ENCODE measurements at regions not wholly inside any gene's neighbourhood (a gene's known extent, or its start where the extent isn't known, plus 50 kb on each side); places are given as distances from the start of the nearest gene placed in this dataset.

- no peak for TF ChIP-seq EZH2phosphoT487 (IDR thresholded peaks at IDR 0.05; ENCODE audit: unreplicated experiment)
- no peak for TF ChIP-seq CTCF (conservative IDR thresholded peaks at IDR 0.05; ENCODE audit: low read depth in 2 of 2)
- TF ChIP-seq NANOG (IDR thresholded peaks at IDR 0.05; ENCODE audit: borderline replicate concordance): no peak
- no peak for TF ChIP-seq EZH2 (IDR thresholded peaks at IDR 0.05; ENCODE audit: low read depth, unreplicated experiment)
- no peak for TF ChIP-seq CREB1 (CRISPR knock-in tag; IDR thresholded peaks at IDR 0.05; ENCODE audit: low read depth)
Measured at GRCh38 chr13:44236370-44236769, 137.3 kb upstream of the SERP2 start (continued).

- H3K4me3 ChIP-seq: no peak overlapping the region
- no peak overlapping the region for H3K4me2 ChIP-seq
- H3K27ac ChIP-seq (ENCODE audit: low read depth): no peak overlapping the region
- H3K4me3 Mint-ChIP-seq: no peak overlapping the region
- DNase-seq (ENCODE audit: low spot score) (no peak), ATAC-seq (no peak)
- TF ChIP-seq STAT1 (IDR thresholded peaks at IDR 0.05; ENCODE audit: unreplicated experiment) (no peak), POLR2AphosphoS5 (IDR thresholded peaks at IDR 0.05; ENCODE audit: low read depth) (no peak)
- no peaks in the 10 kb centered on the region for H3K9me3 Mint-ChIP-seq
- peaks cover 2% of the 10 kb centered on the region for H3K27me3 Mint-ChIP-seq (ENCODE audit: insufficient read depth, low read depth, poor library complexity)
- H3K4me1 Mint-ChIP-seq: peaks cover 12% of the 10 kb centered on the region
- no peaks in the 10 kb centered on the region for H4K20me1 ChIP-seq (replicated peaks; ENCODE audit: insufficient read depth)
- H3K79me2 ChIP-seq (replicated peaks; ENCODE audit: insufficient read depth): no peaks in the 10 kb centered on the region
- H3K4me1 ChIP-seq (ENCODE audit: insufficient read depth): no peaks in the 10 kb centered on the region; the same call in 1 of the 2 replicates
- H3K9me2 ChIP-seq (ENCODE audit: insufficient read depth): no peaks in the 10 kb centered on the region
- no peaks in the 10 kb centered on the region for H3F3A ChIP-seq (replicated peaks; ENCODE audit: low read depth)
- no peaks in the 10 kb centered on the region for H3K27me3 ChIP-seq (ENCODE audit: insufficient read depth)
- no peaks in the 10 kb centered on the region for H3K36me3 ChIP-seq (ENCODE audit: insufficient read depth)
- no peaks in the 10 kb centered on the region for H3K36me3 Mint-ChIP-seq (ENCODE audit: low read depth)
- H3K27ac Mint-ChIP-seq: no peak overlapping the region
- H2AFZ ChIP-seq: peak overlapping the region; percentile 59
Measured at GRCh38 chr13:44236801-44237207, 136.8 kb upstream of the SERP2 start.

GRCh38 chr13:44237276-44237767, 136.3 kb upstream of the SERP2 start:
- no peak overlapping the region for H3K4me3 Mint-ChIP-seq
- H3K9me3 Mint-ChIP-seq: no peaks in the 10 kb centered on the region
- Histone ChIP-seq H3K27me3 (ENCODE audit: insufficient read depth) (no peaks in the 10 kb centered on the region), H3K27ac (ENCODE audit: low read depth) (no peak overlapping the region), H3K4me3 (no peak overlapping the region), H3K9me2 (ENCODE audit: insufficient read depth) (no peaks in the 10 kb centered on the region), H3K36me3 (ENCODE audit: insufficient read depth) (no peaks in the 10 kb centered on the region), H3K4me2 (no peak overlapping the region), H3K4me1 (ENCODE audit: insufficient read depth) (no peaks in the 10 kb centered on the region; the same call in 1 of the 2 replicates), H2AFZ (peak overlapping the region; percentile 59), H3F3A (replicated peaks; ENCODE audit: low read depth) (no peaks in the 10 kb centered on the region), H4K20me1 (replicated peaks; ENCODE audit: insufficient read depth) (no peaks in the 10 kb centered on the region), H3K79me2 (replicated peaks; ENCODE audit: insufficient read depth) (no peaks in the 10 kb centered on the region)
- no peaks in the 10 kb centered on the region for H3K36me3 Mint-ChIP-seq (ENCODE audit: low read depth)
- DNase-seq (ENCODE audit: low spot score) (no peak), ATAC-seq (no peak)
- peaks cover 2% of the 10 kb centered on the region for H3K27me3 Mint-ChIP-seq (ENCODE audit: insufficient read depth, low read depth, poor library complexity)
- H3K27ac Mint-ChIP-seq: no peak overlapping the region
- H3K4me1 Mint-ChIP-seq: peaks cover 7% of the 10 kb centered on the region
- TF ChIP-seq NANOG (IDR thresholded peaks at IDR 0.05; ENCODE audit: borderline replicate concordance): no peak
- TF ChIP-seq POLR2AphosphoS5 (IDR thresholded peaks at IDR 0.05; ENCODE audit: low read depth): no peak
- no peak for TF ChIP-seq JUNB (IDR thresholded peaks at IDR 0.05; ENCODE audit: unreplicated experiment)
- TF ChIP-seq EZH2phosphoT487 (IDR thresholded peaks at IDR 0.05; ENCODE audit: unreplicated experiment): no peak
- no peak for TF ChIP-seq STAT1 (IDR thresholded peaks at IDR 0.05; ENCODE audit: unreplicated experiment)
- no peak for TF ChIP-seq ZNF462 (CRISPR knock-in tag; IDR thresholded peaks at IDR 0.05)
- TF ChIP-seq ETS1 (IDR thresholded peaks at IDR 0.05): no peak
- no peak for TF ChIP-seq CREB1 (CRISPR knock-in tag; IDR thresholded peaks at IDR 0.05; ENCODE audit: low read depth)
